Kasumi-1 (cell line): ENCODE measurements at regions not wholly inside any gene's neighbourhood (a gene's known extent, or its start where the extent isn't known, plus 50 kb on each side); places are given as distances from the start of the nearest gene placed in this dataset.
A peak's percentile ranks its signal among the peaks of the same experiment; 100 is the strongest.

ENCODE experiments used
- DNase-seq, 2 experiments: peaks; one replicate each; lab custom pipeline; 2025; lab: John Stamatoyannopoulos, UW

DNA sequence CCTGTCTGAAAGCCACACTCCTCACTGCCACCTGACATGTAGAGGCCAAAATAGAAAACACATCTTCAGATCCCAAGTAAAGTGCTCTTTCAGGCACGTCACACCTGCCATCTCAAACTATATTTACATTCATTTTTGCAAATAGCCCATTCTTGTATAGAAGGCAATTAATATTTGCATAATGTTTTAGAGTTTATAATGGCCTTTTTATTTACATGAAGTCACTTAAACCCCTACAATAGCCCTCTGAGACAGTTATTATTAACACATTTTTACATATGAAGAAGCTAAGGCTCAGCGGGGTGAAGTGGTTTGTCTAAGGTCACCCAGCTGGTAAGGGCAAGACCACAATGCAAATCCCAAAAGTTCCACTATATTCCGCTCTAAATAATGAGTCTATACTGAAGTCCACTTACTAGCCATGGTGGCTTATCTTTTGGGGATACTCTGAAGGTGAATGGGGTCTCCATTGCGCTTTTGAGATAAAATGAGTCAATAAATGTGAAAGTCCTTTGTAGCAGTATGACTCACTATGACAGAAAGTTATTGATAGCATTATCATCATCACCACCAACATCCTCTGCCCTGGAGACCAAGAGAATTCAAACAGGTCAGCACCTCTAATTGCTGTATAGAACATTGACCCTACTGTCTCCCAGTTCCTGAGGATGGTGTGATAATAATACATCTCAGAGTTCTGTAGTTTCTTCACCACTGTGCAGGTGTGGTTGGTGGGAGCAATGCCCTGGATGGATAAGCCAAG, 155.9 kb upstream of the BCL6 start:
- no peak for DNase-seq

DNA sequence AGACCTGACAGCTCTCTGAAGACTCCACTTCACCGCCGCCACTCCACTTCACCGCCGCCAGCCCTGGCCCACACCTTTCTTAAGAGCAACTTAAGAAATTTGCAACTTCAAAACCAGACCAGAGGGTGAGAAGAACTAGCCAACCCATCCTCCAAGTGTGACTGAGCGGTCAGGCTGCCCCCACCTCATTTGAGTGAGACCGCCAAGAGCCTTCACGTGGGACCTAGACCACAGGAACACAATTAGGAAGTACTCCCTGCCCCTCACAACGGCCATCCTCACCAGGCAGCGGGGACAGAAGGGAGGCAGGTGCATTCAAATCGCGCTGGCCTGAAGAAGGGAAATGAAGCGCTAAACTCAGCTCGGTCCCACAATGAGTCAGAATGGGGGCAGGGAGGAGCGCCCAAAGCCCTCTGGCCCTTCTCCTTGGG, 156.8 kb upstream of the BCL6 start:
- DNase-seq = no peak

DNA sequence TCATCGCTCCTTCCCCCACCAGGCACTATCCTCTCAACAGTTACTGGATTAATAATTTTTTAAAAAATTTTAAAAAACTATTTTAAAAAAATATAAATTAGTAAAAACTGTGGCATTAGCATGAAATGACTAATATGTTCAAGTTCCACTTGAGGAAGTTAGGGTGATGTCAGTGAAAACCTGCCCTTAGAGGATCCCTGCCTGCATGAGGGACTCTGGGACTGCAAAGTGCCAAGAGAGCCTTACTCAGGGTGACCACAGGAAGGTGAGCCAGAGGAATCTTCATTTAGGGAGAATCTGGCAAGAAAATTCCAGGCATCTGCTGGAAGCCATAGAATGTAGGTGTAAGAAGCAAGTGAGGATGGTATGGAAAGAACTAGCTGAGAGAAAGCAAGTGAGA, 157.7 kb upstream of the BCL6 start:
- no peak for DNase-seq

DNA sequence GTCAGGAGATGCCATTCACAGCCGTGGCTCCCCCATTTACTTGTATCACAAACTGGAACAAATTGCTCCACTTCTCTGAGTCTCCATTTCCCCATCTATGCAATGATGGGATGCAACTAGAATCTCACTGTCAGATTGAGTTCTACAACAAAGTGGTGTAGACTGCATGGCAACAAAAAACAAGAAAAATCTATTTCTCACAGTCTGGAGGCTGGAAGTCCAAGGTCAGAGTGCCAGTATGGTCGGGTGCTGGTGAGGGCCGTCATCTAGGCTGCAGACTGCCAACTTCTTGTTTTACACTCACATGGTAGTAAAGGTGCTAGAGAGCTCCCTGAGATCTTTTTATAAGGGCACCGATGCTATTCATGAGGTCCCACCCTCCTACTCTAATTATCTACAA, 158.4 kb upstream of the BCL6 start:
- no peak for DNase-seq

DNA sequence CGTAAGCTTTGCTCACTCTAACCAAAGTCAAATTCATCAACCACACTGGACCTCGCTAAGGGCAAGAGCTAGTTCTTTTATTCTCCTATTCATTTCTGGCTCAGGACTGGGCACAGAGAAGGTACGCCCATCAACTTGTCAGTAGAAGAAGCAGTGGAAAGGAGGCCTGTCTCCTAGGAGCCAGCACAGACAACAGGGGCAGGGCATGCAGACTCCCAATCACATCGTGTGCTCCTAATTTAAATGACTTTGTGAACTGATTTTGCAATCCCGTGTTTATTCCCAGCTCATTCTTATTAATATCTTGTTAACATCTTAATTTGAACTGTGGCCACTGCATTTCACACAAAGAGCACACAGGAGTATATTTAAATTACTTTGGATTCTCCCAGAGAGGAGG, 161.1 kb upstream of the BCL6 start:
- no peak for DNase-seq

DNA sequence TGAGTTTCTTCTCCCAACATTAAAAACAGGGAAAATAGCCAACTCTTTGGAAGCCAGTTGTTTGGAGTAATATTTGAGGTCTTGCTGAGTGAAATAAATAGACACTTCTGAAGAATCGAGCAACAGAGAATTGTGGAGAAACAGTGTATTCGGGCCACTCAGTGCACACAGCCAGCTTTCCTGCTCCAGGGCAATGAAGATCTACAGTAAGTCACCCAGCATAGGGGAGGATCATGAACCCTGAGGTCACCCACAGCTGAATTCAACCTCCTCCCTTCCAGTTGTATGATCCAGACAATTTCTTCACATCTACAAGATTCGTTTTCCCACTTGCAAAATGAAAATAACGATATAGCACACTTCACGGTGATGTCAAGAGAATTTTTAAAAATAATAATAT, 161.7 kb upstream of the BCL6 start:
- DNase-seq = no peak

DNA sequence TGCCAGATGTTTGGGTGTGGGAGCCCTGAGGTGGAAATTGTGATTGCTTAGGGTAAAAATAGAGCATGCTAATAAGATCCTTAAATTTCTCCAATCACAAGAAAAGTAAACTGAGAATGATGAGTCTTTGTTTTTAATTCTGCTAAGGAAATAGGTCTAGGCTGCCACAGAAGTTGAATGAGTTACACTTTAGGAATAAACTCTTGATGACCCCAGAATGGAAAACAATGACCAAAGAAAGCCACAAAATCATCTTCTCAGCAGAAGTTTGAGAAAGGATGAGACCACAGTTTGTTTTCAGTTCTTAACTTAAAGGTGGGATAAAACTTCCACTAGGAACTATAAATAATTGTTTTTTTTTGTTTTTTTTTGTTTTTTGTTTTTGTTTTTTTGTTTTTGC, 164.6 kb upstream of the BCL6 start:
- no peak for DNase-seq

DNA sequence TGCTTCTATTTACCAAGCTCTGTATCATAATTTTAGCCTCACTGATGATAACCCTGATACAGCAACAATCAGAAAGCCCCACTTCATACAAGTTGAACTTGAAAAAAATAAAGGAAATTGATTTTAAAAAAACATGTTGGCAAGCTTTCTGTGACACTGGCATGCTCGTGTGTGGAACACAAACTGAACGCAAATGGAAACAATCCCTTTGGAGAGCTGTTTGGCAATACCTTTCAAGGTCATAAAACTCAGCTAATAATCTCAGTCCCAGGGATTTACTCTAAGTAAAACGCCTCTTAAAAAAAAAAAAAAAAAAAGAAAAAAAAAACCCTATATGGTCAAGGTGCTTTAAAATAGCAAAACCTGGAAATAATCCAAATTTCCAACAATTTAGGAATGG, 166.7 kb upstream of the BCL6 start:
- no peak for DNase-seq

DNA sequence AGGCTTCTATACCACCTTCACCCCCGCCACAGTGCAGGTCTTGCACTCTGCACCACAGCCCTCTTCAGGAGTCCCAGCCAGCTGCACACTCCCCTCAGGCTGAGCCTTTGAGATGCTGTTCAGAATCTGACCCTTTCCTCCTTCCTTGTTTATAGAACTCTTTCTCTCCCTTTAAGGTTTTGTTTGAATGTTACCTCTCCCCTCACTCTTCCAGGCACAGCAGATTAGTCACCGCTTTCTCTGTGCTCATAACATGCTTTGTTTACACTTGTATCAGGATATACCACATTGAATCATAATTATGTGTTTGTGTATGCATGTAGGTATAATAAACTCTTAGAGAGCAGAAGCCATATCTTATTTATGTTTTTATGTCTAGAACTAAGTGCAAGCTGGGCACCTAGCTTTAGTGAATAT, 168.4 kb upstream of the BCL6 start:
- DNase-seq = no peak

DNA sequence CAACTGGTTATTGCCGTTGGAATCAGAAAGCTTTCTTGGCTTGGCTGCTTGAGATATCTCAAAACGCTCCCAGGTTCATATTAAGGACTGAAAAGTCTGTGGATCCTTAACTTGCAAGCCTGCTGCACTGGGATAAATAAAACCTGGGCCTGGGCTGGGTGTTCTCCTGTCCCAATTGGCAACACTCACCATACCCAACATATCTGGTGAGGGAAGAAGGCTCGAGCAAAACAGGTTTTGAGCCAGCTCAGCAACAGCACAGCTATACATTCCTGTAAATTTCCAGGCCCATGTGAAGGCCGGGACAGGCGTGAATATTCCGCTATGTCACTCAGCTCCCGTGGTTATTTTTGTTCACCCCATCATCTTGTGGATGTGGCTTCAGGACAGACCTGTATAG, 169.0 kb upstream of the BCL6 start:
- no peak for DNase-seq

DNA sequence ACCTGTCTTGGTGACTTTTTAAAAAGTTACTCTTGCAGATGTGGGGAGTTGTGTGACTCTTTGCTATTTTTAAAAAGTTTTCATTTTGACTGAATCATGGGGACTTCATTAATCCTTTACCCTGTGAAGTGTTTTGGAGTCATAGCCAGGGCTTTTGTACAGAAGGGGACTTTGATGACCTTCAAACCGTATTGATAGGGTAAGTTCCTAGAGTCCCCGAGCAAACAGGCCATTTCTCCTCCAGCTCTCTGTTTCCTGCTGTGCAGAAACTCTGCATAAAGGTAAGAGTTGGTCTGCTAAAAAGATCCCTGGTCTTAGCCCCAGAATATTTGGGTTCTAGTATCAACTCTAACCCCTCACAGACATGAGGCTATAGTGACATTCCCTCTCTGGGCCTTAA, 170.8 kb upstream of the BCL6 start:
- no peak for DNase-seq

DNA sequence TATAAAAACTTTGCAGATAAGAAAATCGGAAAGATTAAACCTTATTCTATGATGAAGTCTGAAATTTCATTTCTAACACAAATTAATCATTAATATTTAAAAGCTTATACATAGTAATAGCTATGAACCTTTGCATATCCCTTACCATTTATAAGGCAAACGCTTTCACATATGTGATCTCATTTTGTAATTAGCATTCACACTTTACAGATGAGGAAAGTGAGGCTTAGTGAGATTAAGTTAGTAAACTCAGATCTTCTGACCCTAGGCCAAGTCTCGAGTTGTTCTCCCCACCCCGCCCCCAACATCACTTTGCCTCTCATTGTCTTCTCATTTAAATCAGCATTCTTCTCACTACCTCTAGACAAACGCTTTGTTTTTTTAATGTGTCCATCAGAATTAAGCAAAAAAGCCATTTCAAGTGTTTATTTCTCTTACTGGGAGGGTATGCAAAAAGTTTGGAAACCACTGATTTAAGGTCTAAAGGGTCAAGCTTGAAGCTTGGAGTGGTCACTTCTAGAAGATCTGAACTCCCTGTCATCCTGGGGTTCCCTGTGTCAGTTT, 172.9 kb upstream of the BCL6 start:
- DNase-seq = no peak

DNA sequence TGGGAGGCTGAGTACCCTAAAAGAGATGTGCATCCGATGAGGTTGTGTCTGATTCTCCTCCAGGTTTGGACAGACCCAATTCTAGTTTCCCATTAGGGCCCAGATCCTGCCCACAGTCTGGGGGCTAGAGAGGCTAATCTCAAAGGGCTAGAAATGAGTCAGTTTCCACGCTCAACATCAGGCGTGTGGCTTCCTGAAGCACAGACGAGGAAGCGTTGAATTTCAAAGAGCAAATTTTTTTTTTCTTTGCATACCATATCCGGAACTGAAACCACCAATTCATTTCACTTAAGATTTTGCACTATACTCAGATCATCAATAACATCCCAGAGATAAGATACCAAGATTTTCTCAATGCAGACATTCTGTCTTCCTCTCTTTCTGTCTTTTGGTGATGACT, 173.8 kb upstream of the BCL6 start:
- DNase-seq = peak; percentile 41 to 78

DNA sequence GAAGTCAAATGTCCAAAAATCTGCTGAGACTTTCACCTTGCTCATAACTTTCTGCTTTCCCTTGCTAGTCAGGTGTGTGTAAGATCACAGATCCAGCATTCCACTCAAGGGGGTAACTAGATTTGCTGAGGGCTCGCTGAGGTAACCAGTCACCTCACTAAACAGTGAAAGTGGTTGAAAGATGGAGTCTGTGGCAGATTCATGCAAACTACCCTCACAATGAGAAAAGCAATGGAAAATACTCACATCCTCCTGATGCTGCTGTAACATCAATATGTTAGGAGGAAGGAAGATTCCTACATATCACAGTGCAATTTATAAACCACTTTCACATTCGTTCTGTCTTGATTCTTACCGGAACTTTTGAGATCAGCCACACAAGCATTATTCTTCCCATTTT, 174.3 kb upstream of the BCL6 start:
- no peak for DNase-seq

DNA sequence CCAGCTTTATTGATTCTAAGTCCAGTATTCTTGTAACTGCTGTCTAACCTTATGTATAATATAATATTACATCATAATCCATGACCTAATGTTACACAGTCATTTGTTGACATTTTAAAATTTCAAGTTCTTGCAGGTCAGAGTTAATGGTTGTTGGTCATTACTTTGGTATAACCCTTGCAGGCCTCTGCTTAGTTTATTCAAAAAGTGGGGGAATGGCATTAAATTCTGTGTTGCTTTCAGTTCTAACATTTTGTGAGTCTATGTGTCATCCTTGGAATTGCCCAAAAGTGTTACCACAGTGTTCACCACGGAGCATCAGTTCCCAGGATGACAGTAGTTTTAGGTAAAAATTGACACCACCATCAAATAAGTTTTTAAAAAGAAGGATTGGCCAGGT, 174.8 kb upstream of the BCL6 start:
- DNase-seq = no peak

DNA sequence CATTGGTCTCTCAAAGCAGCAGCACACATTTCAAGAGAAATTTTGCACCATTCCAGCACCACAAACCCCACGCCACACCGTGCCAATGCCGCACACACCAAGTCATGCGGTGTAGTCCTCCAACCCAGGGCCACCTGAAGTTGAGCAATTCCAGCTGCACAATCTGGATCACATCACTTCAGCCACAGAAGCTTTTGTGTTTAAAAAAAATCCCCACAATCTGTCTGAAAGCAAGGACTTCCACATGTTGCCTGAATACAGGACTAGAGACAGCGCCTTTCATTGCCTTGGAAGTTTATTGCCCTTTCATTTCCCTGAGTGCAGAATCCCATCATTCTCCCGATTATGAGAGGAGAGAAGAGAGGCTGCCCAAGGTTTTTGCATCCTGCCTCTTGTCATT, 175.6 kb upstream of the BCL6 start:
- DNase-seq = no peak

DNA sequence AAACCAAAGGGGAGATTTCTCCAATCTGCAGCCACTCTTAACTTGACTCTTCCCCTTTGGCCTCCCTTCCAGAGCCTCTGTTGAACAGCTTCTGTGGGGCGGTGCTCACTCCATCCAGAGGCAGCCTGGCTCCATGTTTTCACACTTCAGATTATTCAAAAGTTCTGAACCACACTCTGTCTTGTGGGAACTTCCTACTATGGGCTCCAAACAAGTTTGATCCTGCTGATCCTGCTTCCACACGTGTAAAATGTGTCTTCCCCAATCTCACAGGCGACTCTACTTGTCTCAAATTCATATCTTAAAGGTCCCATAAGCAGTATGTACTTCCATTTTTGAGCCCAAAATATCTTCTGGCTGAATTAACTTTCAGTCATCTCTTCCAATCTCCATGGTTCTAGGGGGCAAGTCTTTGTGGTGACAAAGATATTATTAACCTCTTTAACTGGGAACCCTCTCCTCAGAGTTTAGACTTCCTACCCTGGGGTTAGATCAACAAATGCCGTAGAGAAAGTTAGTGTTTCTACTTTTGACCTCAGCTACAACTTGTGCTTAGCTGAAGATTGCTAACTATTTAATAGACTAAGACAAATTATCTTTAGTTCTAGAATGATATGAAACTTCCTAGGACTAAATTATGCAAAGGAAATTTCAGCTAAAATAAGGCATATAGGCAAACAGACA, 176.3 kb upstream of the BCL6 start:
- DNase-seq = peak; percentile 12 to 20

DNA sequence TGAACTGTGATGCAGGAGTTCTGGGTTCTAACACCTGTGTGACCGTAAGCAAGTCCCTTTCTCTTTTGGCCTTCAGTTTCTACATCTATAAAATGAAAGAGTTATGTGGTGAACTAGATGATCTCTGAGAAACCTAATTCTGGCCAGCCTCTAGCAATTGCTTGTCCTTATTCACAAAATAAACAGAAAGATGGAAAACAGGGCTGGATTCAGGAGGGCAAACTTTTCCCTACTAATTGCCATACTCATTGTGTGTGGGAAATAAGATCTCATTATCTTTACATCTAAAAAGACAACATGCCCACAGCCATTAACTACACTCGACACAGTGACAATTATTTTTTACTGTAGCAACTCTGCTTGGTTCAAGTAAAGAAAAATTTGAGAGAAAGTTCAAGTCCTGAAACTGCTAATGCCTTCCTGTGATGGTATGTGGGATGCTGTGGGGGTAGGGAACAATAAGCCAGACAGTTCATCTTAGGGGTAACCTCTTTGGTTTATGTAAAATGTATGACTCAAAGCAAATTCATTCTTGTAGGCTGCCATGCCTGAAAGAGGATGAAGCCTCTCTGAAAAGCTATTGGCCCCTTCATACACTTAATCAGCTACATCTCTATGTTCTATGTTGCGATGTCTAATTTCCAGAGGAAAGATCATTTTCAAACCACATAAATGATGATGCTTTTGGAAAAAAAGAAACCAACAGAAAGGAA, 177.6 kb upstream of the BCL6 start:
- DNase-seq = no peak

DNA sequence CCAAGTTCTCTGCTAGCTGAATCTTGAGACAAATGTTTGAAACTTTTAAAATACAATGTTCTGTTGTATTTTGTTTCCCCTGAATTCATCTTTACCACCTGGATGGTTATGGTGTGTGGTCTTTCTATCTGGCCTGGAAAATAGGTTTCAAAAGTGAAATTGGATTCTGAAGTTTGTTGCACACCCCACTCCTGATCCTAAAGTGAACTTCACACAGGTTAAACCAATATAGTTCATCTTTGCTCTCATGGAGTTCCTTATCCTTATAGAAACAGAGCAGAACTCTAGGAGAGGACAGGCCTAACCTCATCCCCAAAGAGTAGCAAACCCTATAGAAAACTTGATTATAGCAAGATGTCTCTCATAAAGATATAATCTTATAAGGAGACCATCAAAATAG, 179.4 kb upstream of the BCL6 start:
- DNase-seq = no peak

DNA sequence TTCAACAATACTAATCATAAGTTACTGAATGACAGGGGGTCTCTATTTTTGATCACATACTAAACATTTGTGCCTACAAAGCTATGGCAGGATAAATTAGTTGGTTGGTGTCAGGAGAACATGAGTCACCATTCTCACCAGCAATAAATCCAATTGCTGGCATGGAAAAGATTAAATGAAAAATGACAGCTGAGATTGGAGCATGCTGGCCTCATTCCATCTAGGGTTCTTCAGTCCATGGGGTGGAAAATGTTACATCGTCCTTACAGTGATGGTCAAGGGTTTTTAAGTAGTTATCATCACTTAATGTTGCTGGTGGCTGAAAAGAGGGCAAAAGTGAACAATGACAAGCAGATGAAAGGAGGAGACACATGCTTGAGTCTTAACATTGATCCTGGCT, 180.1 kb upstream of the BCL6 start:
- no peak for DNase-seq

DNA sequence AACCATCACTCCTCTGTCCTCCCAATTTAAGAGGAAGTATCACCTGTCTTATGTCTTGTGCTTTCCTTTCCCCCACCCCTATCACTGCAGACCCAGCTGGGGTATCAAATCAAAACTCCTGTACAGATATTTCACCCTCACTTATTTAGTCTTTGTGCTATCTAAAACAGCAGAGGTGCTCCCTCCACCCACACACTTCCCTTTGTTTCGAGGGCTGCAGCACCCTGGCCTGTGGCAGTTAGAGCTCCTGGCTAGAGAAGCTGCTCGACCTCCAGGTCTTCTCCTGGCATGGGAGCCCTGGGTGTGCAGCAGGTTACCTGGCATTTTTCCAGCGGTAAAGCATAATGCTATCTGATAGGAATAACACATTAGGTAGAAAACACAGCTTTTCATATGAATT, 181.4 kb upstream of the BCL6 start:
- no peak for DNase-seq

DNA sequence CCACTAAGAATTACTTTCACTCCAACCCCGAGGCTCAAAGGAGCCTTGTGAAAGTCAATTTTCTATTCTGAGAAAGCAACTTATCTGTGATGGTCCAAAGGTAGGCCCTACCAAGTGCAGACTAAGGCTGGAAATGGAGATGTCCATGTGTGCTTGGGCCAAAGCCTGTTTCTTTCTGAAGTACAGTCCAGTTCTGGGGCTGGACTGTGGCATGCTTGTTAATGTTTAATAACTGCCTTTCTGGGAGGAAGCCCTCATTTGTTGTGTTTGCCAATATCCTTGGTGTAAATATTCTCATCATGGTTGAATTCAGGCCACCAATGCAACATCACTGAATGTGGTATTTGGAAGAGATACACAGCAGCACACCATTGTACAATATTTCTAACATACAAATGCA, 182.3 kb upstream of the BCL6 start:
- no peak for DNase-seq
